ENCODE measurements at regions not wholly inside any gene's neighbourhood (a gene's known extent, or its start where the extent isn't known, plus 50 kb on each side); places are given as distances from the start of the nearest gene placed in this dataset.

- BruUV-seq (replicated peaks): no TSS peak
- Histone ChIP-seq H3K79me2 (ENCODE audit: low read length) (no peaks in the 10 kb centered on the region), H3K9me2 (replicated peaks; ENCODE audit: low read length) (no peaks in the 10 kb centered on the region), H3K4me2 (ENCODE audit: low read length) (no peak overlapping the region), H2AFZ (ENCODE audit: low read length) (no peak overlapping the region), H3K9me3 (ENCODE audit: low read length) (no peaks in the 10 kb centered on the region), H4K20me1 (ENCODE audit: low read length) (no peaks in the 10 kb centered on the region), H3K27me3 (ENCODE audit: low read length) (no peaks in the 10 kb centered on the region), H3K4me3 (ENCODE audit: low read length) (no peak overlapping the region), H3K4me1 (ENCODE audit: insufficient read depth, low read length) (peaks cover 7% of the 10 kb centered on the region; the same call in 1 of the 2 replicates), H3K9ac (ENCODE audit: low read length) (no peak overlapping the region), H3F3A (ENCODE audit: low read length, unreplicated experiment) (no peaks in the 10 kb centered on the region), H3K27ac (ENCODE audit: low read length) (no peak overlapping the region), H3K36me3 (ENCODE audit: low read depth, low read length) (no peaks in the 10 kb centered on the region)
- no peak for TF ChIP-seq EZH2 (IDR thresholded peaks at IDR 0.05; ENCODE audit: low read length, unreplicated experiment)
- TF ChIP-seq EZH2phosphoT487 (IDR thresholded peaks at IDR 0.05; ENCODE audit: borderline replicate concordance, low read length): no peak
- no peak for TF ChIP-seq CTCF (conservative IDR thresholded peaks at IDR 0.05; ENCODE audit: low read depth, low read length)
- DNase-seq: no peak
- intact Hi-C loops (cut with micrococcal nuclease): no loop called here
- ATAC-seq: no peak
- ChIA-PET CTCF (no interaction called here), POLR2A (ENCODE audit: unreplicated experiment) (interaction anchor here (0.6 kb wide), 1 partner anchor 76 kb away, joined by 14 read pairs; no protein-coding TSS in a partner anchor)
Observed at GRCh38 chr12:25882266-25882665, 76.2 kb upstream of the RASSF8 start.

DNA sequence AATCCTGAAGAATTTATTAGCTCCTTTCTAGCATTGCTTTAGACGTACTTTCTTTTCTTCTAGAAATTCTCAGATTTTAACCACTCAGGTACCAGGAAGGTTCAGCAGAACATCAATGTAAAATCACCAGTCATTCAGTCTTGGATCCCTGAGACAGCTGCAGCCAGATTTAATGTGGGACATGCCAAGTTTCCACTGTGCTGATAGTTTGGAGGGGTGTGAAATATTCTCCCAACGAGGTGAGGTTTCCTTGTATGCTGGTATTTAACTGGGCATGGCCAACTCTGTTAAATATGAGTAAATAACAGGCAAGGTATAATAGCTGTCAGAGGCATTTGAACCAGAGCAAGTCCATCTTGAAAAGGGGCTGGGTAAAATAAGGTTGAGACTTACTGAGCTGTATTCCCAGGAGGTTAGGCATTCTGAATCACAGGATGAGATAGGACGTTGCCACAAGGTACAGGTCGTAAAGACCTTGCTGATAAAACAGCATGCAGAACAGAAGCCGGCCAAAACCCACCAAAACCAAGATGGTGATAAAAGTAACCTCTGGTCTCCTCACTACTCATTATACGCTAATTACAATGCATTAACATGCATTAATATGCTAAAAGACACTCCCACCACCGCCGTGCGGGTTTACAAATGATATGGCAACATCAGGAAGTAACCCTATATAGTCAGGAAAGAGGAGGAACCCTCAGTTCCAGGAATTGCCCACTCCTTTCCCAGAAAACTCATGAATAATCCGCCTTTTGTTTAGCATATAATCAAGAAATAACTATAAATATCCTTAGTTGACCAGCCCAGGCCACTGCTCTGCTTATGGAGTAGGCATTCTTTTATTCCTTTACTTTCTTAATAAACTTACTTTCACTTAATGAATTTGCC lies 75.2 kb upstream of the RASSF8 start:
- H3K4me3 ChIP-seq (ENCODE audit: low read length): no peak overlapping the region
- TF ChIP-seq EZH2 (IDR thresholded peaks at IDR 0.05; ENCODE audit: low read length, unreplicated experiment) (no peak), CTCF (conservative IDR thresholded peaks at IDR 0.05; ENCODE audit: low read depth, low read length) (no peak)
- no peaks in the 10 kb centered on the region for H3K9me2 ChIP-seq (replicated peaks; ENCODE audit: low read length)
- CTCF ChIA-PET: no interaction called here
- no peaks in the 10 kb centered on the region for H3K27me3 ChIP-seq (ENCODE audit: low read length)
- no peak overlapping the region for H3K4me2 ChIP-seq (ENCODE audit: low read length)
- H3K27ac ChIP-seq (ENCODE audit: low read length): no peak overlapping the region
- no peaks in the 10 kb centered on the region for H3F3A ChIP-seq (ENCODE audit: low read length, unreplicated experiment)
- no peaks in the 10 kb centered on the region for H4K20me1 ChIP-seq (ENCODE audit: low read length)
- H3K9me3 ChIP-seq (ENCODE audit: low read length): no peaks in the 10 kb centered on the region
- POLR2A ChIA-PET (ENCODE audit: unreplicated experiment): no interaction called here
- no peak overlapping the region for H2AFZ ChIP-seq (ENCODE audit: low read length)
- no peak overlapping the region for H3K9ac ChIP-seq (ENCODE audit: low read length)
- H3K4me1 ChIP-seq (ENCODE audit: insufficient read depth, low read length): no peaks in the 10 kb centered on the region
- H3K79me2 ChIP-seq (ENCODE audit: low read length): no peaks in the 10 kb centered on the region
- no TSS peak for BruUV-seq (replicated peaks)
- H3K36me3 ChIP-seq (ENCODE audit: low read depth, low read length): no peaks in the 10 kb centered on the region
- ATAC-seq (no peak), DNase-seq (no peak)
- intact Hi-C loops (cut with micrococcal nuclease): no loop called here
